ENCODE measurements at regions not wholly inside any gene's neighbourhood (a gene's known extent, or its start where the extent isn't known, plus 50 kb on each side); places are given as distances from the start of the nearest gene placed in this dataset.

DNA sequence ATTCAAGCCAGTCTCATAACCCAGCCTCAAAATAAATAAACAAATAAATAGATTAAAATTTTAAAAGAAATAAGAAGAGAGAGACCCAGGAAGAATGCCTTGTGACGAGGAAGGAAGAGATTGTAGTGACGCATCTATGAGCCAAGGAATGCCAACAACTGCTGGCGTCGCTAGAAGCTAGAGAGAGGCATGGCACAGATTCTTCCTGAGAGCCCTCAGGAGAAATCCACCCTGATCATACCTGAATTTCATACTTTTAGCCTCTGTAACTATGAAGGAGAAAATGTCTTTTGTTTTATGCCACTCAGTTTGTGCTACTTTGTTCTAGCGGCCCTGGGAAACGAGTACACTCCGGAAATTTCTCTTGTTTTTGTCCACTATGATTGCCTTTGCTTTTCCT, 103.9 kb downstream of the C9orf50 start:
- H3K36me3 ChIP-seq, result peaks cover 0 to 7% (median 0%) of the 10 kb centered on the region in 4 donors
- no peak for DNase-seq

DNA sequence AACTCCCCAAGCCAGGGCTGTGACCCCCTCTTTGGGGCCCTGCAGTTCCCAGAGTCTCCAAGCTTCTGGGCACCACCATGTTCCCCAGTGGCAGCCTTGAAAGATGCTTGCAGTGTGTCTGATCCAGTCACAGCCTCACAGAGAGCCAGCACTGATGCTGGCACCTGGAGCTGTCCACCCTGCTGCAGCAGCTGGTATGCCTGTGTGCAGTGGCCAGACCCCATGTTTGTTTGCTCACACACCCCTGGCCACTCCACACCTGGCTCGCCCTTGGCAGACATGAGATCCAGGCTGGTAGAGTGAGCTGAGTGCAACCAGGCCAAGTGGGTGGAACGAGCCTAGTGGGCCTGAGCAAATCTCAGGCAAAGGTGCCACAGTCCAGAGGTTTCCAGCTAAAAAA, 106.0 kb downstream of the C9orf50 start:
- no peak overlapping the region for H3K4me3 ChIP-seq
- peaks cover 0 to 7% (median 0%) of the 10 kb centered on the region in 4 donors for H3K36me3 ChIP-seq
- no peak for TF ChIP-seq POLR2A (IDR thresholded peaks at IDR 0.05)
- TF ChIP-seq EP300 (IDR thresholded peaks at IDR 0.05), result no peak
- TF ChIP-seq, protein P1, sequence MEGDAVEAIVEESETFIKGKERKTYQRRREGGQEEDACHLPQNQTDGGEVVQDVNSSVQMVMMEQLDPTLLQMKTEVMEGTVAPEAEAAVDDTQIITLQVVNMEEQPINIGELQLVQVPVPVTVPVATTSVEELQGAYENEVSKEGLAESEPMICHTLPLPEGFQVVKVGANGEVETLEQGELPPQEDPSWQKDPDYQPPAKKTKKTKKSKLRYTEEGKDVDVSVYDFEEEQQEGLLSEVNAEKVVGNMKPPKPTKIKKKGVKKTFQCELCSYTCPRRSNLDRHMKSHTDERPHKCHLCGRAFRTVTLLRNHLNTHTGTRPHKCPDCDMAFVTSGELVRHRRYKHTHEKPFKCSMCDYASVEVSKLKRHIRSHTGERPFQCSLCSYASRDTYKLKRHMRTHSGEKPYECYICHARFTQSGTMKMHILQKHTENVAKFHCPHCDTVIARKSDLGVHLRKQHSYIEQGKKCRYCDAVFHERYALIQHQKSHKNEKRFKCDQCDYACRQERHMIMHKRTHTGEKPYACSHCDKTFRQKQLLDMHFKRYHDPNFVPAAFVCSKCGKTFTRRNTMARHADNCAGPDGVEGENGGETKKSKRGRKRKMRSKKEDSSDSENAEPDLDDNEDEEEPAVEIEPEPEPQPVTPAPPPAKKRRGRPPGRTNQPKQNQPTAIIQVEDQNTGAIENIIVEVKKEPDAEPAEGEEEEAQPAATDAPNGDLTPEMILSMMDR (IDR thresholded peaks at IDR 0.05), result no peak
- no peak for TF ChIP-seq POLR2AphosphoS5 (IDR thresholded peaks at IDR 0.05)
- no peaks in the 10 kb centered on the region for H3K4me1 ChIP-seq
- WGBS, 5 donors, result 47 to 94% (median 64%) methylated on average over 2 of the region's 2 CpGs
- no peak overlapping the region for H3K27ac ChIP-seq
- no peaks in the 10 kb centered on the region for H3K27me3 ChIP-seq
- DNase-seq, result no peak
- H3K9me3 ChIP-seq, result peaks cover 6 to 40% (median 25%) of the 10 kb centered on the region in 4 donors
- intact Hi-C loops (cut with DNase I; ENCODE audit: low total_unique reads), result no loop called here

More for the DNA sequence above, 103.9 kb downstream of the C9orf50 start:
- Histone ChIP-seq H3K27me3 (no peaks in the 10 kb centered on the region), H3K27ac (no peak overlapping the region), H3K4me3 (no peak overlapping the region), H3K9me3 (peaks cover 6 to 39% (median 24%) of the 10 kb centered on the region in 4 donors), H3K4me1 (no peaks in the 10 kb centered on the region)
- intact Hi-C loops (cut with DNase I; ENCODE audit: low total_unique reads), result no loop called here
- WGBS, 5 donors, result 85 to 97% (median 95%) methylated on average over 7 of the region's 7 CpGs
- TF ChIP-seq, protein P1 (IDR thresholded peaks at IDR 0.05), result no peak
- TF ChIP-seq POLR2AphosphoS5 (IDR thresholded peaks at IDR 0.05) (no peak), EP300 (IDR thresholded peaks at IDR 0.05) (no peak), POLR2A (IDR thresholded peaks at IDR 0.05) (no peak)

DNA sequence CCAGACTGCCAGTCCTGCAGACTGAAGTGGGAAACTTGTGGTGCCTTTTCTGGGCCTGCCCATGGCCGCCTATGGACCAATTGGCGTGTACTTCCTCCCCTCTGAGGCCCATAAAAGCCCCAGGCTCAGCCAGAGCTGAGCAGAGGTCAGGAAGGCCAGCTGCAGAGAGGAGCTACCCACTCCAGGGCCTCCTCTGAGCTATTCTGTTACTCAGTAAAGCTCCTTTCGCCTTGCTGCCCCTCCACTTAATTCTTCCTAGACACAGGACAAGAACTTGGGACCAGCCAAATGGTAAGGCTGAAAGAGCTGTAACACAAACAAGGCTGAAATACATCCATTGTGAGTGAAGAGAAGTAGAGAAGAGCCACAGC, 106.4 kb downstream of the C9orf50 start:
- WGBS, 5 donors, result 17 to 93% (median 77%) methylated on average over 1 to 3 of the region's 3 CpGs
- TF ChIP-seq EP300 (IDR thresholded peaks at IDR 0.05) (no peak), POLR2A (IDR thresholded peaks at IDR 0.05) (no peak), POLR2AphosphoS5 (IDR thresholded peaks at IDR 0.05) (no peak)
- TF ChIP-seq, protein P1 (IDR thresholded peaks at IDR 0.05), result no peak
- Histone ChIP-seq H3K4me1 (no peaks in the 10 kb centered on the region), H3K9me3 (peaks cover 6 to 45% (median 27%) of the 10 kb centered on the region in 4 donors), H3K36me3 (peaks cover 0 to 7% (median 0%) of the 10 kb centered on the region in 4 donors), H3K27me3 (no peaks in the 10 kb centered on the region), H3K4me3 (no peak overlapping the region), H3K27ac (no peak overlapping the region)
- DNase-seq, result no peak
- intact Hi-C loops (cut with DNase I; ENCODE audit: low total_unique reads), result no loop called here

DNA sequence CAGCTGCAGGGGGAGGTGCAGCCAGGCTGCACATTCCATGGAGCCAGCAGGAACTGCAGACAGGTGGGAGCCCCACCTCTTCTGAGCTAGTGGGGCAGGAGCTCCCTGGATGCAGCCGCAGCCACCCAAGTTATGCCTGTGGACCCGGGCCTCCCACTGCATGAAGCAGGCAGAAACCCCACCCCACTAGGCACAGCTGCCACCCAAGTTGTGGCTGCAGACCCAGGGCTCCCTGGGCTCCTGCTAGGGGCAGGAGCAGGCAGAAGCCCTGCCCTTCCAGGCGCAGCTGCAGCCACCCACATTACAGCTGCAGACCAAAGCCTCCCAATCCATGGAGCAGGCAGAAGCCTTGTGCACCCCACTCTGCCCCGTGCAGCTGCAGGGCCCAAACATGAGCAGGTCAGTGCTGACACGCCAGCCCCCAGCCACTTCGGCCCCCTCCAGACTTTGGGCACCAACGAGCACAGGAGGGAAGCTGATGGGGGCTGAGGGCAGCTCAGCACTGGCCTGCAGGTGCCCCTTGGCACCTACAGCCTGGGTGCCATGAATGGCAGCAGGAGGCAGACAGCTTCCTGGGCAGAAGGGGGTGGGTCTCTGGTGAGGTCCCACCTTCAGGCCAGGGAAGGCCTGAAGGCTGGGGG, 106.9 kb downstream of the C9orf50 start:
- Histone ChIP-seq H3K36me3 (peaks cover 0 to 7% (median 0%) of the 10 kb centered on the region in 4 donors), H3K4me1 (no peaks in the 10 kb centered on the region), H3K27ac (no peak overlapping the region), H3K4me3 (no peak overlapping the region), H3K27me3 (no peaks in the 10 kb centered on the region), H3K9me3 (peaks cover 6 to 47% (median 28%) of the 10 kb centered on the region in 4 donors)
- TF ChIP-seq POLR2A (IDR thresholded peaks at IDR 0.05) (no peak), EP300 (IDR thresholded peaks at IDR 0.05) (no peak), POLR2AphosphoS5 (IDR thresholded peaks at IDR 0.05) (no peak)
- TF ChIP-seq, protein P1 (IDR thresholded peaks at IDR 0.05), result no peak
- 92 to 100% (median 94%) methylated on average over 2 to 7 of the region's 7 CpGs for WGBS, 5 donors
- intact Hi-C loops (cut with DNase I; ENCODE audit: low total_unique reads), result no loop called here
- no peak for DNase-seq
